ENCODE measurements at regions not wholly inside any gene's neighbourhood (a gene's known extent, or its start where the extent isn't known, plus 50 kb on each side); places are given as distances from the start of the nearest gene placed in this dataset.

GRCh38 chr4:73001885-73002284 lies 67.6 kb downstream of the COX18 start:
- no peak for DNase-seq

DNA sequence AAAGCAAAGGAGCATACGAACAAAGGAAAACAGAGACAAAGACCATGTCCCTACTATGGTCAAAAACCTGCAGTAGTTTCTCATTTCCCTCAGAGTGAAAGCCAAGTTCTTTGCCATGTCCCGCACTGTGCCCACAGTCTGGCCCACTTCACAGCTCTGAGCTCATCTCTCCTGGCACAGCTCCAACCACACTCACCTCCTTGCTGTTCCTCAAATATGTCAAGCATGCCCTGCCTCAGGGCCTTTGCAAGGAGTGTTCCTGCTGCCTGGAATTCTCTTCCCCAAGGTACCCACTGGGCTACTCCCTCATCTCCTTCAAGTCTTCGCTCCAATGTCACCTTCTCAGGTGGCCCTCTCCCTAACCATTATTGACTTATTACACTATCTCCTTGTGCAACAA lies 72.1 kb downstream of the COX18 start:
- DNase-seq: no peak

GRCh38 chr4:72994670-72995069 lies 74.8 kb downstream of the COX18 start:
- DNase-seq: no peak

GRCh38 chr4:72993876-72994275 lies 75.6 kb downstream of the COX18 start:
- no peak for DNase-seq

DNA sequence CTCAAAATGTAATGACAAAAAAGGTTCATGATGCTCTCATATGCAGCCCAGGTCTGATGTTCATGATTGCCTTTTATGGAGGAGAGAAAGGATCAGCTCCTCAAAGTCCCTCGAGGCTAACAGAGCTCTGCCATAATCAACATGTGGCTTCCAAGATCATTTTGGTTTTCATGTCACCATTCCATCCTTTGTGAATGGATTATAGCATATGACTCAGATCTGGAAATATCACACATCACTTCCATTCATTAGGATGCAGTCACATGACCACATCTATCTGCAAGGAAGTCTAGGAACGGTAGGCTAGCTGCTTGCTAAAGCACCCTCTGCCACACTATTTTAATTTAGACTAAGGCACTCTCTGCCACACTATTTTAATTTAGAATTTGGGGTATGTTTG lies 77.6 kb downstream of the COX18 start:
- DNase-seq: no peak

- DNase-seq: no peak
These were observed 81.5 kb downstream of the COX18 start for GRCh38 chr4:72987741-72988729.

GRCh38 chr4:72984351-72984750 lies 85.2 kb downstream of the COX18 start:
- no peak for DNase-seq

GRCh38 chr4:72983709-72984108 lies 85.8 kb downstream of the COX18 start:
- no peak for DNase-seq

- no peak for DNase-seq
These were observed 91.5 kb downstream of the COX18 start for GRCh38 chr4:72977936-72978485.

DNA sequence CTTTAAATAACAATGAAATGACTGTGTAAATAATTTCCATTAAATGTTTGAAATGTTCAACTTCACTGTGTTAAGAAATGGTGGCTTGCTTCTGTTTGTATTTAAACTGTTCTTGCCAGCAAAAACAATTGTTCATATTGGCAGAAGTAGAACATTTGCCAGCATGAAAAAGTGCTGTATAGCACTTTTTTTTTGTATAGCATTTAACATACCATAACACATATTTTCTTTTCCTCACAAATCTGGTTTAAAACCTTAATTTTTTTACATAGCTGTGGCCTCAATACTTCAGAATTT lies 94.1 kb downstream of the COX18 start:
- no peak for DNase-seq

DNA sequence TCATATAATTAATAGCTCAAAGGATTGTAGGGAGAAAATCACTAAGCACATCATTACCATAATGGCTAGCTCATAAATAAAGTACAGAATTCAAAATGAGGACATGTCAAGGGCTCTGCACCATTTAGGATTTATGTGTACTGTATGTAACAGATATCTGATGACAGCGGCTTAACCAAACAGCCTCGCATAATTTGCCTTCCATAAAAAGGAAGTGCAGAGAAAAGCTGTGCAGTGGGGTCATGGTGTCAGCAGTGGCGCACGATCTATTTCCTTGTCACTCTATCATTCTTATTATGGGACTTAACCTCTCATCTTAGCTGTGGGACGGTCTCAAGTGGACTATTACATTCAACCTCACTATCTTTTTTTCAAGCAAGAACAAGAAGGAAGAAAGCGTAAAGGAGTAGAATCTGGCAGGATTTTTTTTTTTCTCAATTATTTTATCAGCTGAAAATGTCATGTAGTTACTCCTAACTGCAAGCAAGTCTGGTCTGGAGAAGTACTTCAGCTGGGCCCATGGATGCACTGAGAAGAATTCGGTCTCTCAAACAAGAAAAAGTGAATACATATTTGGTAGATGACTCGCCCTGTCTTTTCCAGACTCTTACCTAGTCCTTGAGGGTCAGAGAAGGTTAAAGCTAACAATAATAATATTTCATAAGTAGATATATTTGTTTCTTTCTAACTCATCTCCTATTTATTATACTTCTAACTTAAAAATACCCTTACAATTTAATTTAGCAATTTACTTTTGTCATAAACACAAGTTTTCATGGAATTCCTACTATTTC lies 94.6 kb downstream of the COX18 start:
- no peak for DNase-seq

DNA sequence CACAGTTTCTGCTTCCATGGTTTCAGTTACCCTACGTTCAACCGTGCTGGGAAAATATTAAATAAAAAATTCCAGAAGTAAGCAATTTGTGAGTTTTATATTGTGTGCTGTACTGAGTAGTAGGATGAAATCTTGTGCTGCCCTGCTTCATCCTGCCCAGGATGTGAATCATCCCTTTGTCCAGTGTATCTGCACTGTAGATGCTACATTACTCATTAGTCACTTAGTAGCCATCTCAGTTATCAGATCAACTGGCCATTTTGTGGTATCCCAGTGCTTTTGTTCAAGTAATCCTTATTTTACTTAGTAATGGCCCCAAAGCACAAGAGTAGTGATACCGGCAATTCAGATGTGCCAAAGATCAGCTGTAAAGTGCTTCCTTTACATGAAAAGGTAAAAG lies 97.9 kb downstream of the COX18 start:
- no peak for DNase-seq

DNA sequence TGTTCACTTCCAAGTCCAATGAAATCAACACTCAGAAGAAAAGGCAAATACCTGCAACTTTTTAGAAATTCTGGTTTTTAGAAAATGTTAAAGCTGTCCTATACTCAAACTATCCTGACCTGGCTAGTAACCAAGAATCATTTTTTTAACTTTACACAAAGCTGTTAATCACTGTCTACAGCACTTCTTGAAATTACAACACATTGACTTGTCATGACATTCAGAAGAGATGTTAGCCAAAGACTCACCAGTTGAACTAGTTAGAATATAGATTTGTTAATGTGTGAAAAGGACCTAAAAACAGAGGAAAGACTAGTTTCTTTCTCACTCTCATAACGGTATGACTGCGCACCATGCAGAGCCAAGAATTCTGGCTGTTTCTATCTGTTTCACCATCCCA lies 98.8 kb downstream of the COX18 start:
- DNase-seq: no peak

GRCh38 chr4:72969976-72970375 lies 99.5 kb downstream of the COX18 start:
- DNase-seq: no peak

DNA sequence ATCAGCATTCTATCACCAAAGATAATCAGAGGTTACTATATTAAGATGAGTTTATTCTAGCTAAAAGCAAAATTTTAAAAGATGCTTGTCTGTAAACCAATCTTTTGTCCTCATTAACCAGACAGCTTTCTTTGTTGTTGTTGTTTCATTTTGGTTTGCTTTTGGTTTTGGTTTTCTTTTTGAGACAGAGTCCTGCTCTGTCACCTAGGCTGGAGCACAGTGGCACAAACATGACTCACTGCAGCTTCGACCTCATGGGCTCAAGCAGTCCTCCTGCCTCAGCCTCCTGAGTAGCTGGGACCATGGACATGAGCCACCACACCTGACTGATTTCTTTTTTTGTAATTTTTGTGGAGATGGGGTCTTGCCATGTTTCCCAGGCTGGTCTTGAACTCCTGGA lies 102.9 kb downstream of the COX18 start:
- DNase-seq: no peak

DNA sequence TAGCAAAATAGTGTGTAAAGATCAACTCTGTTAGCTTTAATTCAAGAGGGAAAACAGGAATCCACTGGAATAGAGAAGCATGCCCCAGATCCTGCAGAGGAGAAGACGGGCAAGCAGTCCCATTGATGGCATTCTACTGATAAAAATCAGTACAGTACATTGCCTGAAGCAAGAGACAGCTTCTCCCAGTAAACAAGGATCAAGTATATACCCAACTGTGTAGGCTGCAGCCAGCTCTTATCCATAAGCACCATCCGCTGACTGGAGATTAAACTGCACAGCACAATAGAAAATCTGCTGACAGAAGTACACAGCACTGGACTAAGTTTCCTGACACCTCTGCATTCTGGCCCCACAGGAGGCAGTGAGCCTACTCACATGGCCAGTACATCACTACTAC lies 110.1 kb downstream of the COX18 start:
- no peak for DNase-seq

DNA sequence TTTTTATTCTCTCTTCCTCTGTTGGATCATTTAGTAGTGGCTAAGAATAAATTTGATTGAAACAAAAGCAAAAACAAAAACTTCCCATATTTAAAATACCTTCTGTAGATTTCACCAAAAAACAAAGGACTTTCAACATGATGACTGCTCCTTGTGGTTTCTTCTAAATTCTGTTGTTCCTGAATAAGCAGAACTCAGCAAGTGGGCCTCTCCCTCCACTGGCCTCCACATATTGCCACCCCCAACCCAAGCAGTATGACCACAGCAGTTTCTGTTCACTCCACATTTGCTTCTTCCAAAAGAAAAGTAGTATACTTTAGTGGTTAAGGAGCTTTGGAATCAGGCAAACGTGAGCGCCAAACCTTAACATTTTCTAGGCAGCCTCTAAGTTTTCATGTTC lies 114.7 kb downstream of the COX18 start:
- DNase-seq: no peak

- DNase-seq: no peak
These were observed 115.9 kb downstream of the COX18 start for GRCh38 chr4:72953571-72953970.

GRCh38 chr4:72951628-72952027 lies 117.9 kb downstream of the COX18 start:
- no peak for DNase-seq

GRCh38 chr4:72951147-72951546 lies 118.4 kb downstream of the COX18 start:
- DNase-seq: no peak

- DNase-seq: no peak
These were observed 121.4 kb downstream of the COX18 start for GRCh38 chr4:72948080-72948479.

DNA sequence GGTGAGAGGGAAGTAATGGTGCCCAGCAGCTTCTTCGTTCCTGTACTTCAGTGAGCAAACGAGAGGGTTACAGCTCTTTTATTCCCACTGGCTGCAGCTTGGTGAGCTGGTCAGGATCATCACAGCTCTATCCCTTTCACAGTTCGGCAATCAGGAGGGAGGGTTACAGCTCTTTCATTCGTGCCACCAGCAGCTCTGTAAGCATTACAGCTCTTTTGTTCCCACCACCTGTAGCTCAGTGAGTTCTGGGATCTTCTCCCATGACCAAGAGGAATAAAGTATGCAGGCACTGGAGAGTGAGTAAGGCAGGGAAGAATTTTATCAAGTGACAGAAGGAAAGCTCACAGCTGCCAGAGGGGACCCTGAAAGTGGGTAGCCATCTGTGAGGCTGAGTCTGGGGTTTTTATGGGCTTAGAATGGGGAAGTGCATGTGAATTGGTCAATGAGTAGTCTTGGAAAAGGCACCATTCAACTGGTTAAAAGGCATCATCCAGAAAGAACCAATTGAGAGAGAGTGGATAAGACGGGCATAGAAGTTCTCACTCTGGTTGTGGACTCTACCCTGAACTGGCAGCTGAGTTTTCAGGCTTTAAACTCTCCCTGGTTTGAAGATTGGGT lies 123.7 kb downstream of the COX18 start:
- DNase-seq: no peak

- no peak for DNase-seq
These were observed 127.0 kb downstream of the COX18 start for GRCh38 chr4:72942565-72942964.

GRCh38 chr4:72938516-72938915 lies 131.0 kb downstream of the COX18 start:
- DNase-seq: no peak
